Activated CD4-positive, alpha-beta T cell treated with anti-CD3 and anti-CD28 coated beads, Interleukin-10, Interleukin-2, amounts not matched to agents 100 ng/mL and 50 ng/mL, durations not matched to agents 16 hours and 8 hours (primary cell): ENCODE measurements at regions not wholly inside any gene's neighbourhood (a gene's known extent, or its start where the extent isn't known, plus 50 kb on each side); places are given as distances from the start of the nearest gene placed in this dataset.

Experiments
- DNase-seq: peaks from one replicate; pipeline ENCODE4 v3.0.0-alpha.2; 2020

GRCh38 chr4:184528051-184528450 is 53.7 kb upstream of the IRF2 start:
- DNase-seq: no peak

GRCh38 chr4:184526228-184526627 is 51.9 kb upstream of the IRF2 start:
- no peak for DNase-seq
